GM12878 (cell line): ENCODE measurements at regions not wholly inside any gene's neighbourhood (a gene's known extent, or its start where the extent isn't known, plus 50 kb on each side); places are given as distances from the start of the nearest gene placed in this dataset.

Experiments used
- ATAC-seq: fragments of 200-7000 bp; cut with Tn5 transposase; 3 replicates; pipeline ENCODE4 v1.9.1; 2020; ENCODE audit warnings: mild to moderate bottlenecking, moderate library complexity
- BruUV-seq: library from RNA; stranded (reverse); fragments of 400-500 nt; replicated peaks from 2 replicates; lab custom pipeline; 2021; lab: Mats Ljungman, UMichigan
- CTCF ChIA-PET: fragments of 300-600 bp; sonication (Branson Sonifier 250); formaldehyde crosslinking; extraction: SDS; loops from one replicate; lab custom pipeline; 2021; ENCODE audit warnings: inconsistent platforms; lab: Yijun Ruan, JAX
- POLR2A ChIA-PET: fragments of 350-600 bp; formaldehyde crosslinking; extraction: SDS; loops from one replicate; lab custom pipeline; 2021; ENCODE audit warnings: inconsistent platforms; lab: Charles Lee
- RAD21 ChIA-PET: fragments of 300-600 bp; sonication (Branson Sonifier 250); formaldehyde crosslinking; loops from one replicate; lab custom pipeline; 2023; ENCODE audit warnings: antibody characterized with exemption; ENCODE audit not compliant: unreplicated experiment; lab: Charles Lee
- SMC1A ChIA-PET: fragments of 300-600 bp; sonication (Branson Sonifier 250); formaldehyde crosslinking; loops from one replicate; lab custom pipeline; 2023; ENCODE audit not compliant: unreplicated experiment, uncharacterized antibody; lab: Charles Lee
- DNase-seq: peaks from one replicate; pipeline ENCODE4 v3.0.0-alpha.2; 2011; ENCODE audit warnings: low read depth, low spot score
- FAIRE-seq: peaks from 3 replicates; lab custom pipeline; 2011; peaks lifted over from hg19 to GRCh38; lab: Jason Lieb, UNC
- H2AFZ ChIP-seq: 2 replicates; pipeline ENCODE4 v1.6.0; 2011; ENCODE audit warnings: low read depth, low read length, control low read depth; ENCODE audit not compliant: control insufficient read depth
- H3K27ac ChIP-seq: 2 replicates; pipeline ENCODE4 v1.5.1; 2011; ENCODE audit warnings: control low read depth; ENCODE audit not compliant: control insufficient read depth, insufficient read depth
- H3K27me3 ChIP-seq, 2 experiments: replicated peaks in 1 of 2; 2 replicates each; pipeline versions ENCODE4 v1.6.0 to v1.6.1; 2011; ENCODE audit warnings: low read length in 1 of 2; ENCODE audit not compliant: control insufficient read depth in 2 of 2, insufficient read depth in 2 of 2
- H3K36me3 ChIP-seq, 2 experiments: 2 replicates each; pipeline ENCODE4 v1.5.1; 2011; ENCODE audit warnings: low read length in 1 of 2; ENCODE audit not compliant: control insufficient read depth in 2 of 2, insufficient read depth in 2 of 2
- H3K4me1 ChIP-seq: 2 replicates; pipeline ENCODE4 v1.6.1; 2011; ENCODE audit warnings: mild to moderate bottlenecking, low read length, moderate library complexity, mixed read lengths; ENCODE audit not compliant: control insufficient read depth, insufficient read depth
- H3K4me2 ChIP-seq: 2 replicates; pipeline ENCODE4 v1.6.0; 2011; ENCODE audit warnings: control low read depth; ENCODE audit not compliant: control insufficient read depth, insufficient read depth
- H3K4me3 ChIP-seq: fragments of 200-600 bp; sonication (generic); 2 replicates; pipeline ENCODE4 v1.5.1; 2016
- H3K79me2 ChIP-seq: 2 replicates; pipeline ENCODE4 v1.6.0; 2011; ENCODE audit warnings: low read length; ENCODE audit not compliant: control insufficient read depth, insufficient read depth
- H3K9ac ChIP-seq: 2 replicates; pipeline ENCODE4 v1.8.0; 2011; ENCODE audit warnings: low read length, control low read depth, mixed read lengths; ENCODE audit not compliant: control insufficient read depth, insufficient read depth
- H3K9me3 ChIP-seq: replicated peaks from 3 replicates; pipeline ENCODE4 v1.5.1; 2011; ENCODE audit warnings: mild to moderate bottlenecking, low read length; ENCODE audit not compliant: control insufficient read depth, insufficient read depth
- H4K20me1 ChIP-seq: 2 replicates; pipeline ENCODE4 v1.6.0; 2011; ENCODE audit not compliant: control insufficient read depth, insufficient read depth
- EED ChIP-seq: sonication (generic); IDR thresholded peaks from 2 replicates; pipeline ENCODE4 v1.6.1; 2016; ENCODE audit warnings: antibody characterized with exemption, low read depth
- KAT2A ChIP-seq: conservative IDR thresholded peaks from 2 replicates; pipeline ENCODE4 v1.6.1; 2011; ENCODE audit warnings: low read depth, low read length; ENCODE audit not compliant: control insufficient read depth
- ZNF384 ChIP-seq: IDR thresholded peaks from 2 replicates; pipeline ENCODE4 v1.6.1; 2012; ENCODE audit warnings: low read depth, mild to moderate bottlenecking, low read length, improper control_type of control experiment, borderline replicate concordance
- WGBS: methylation state at CpG from one replicate; pipeline ENCODE4 v1.1.6; 2016; ENCODE audit warnings: low lambda C conversion rate; ENCODE audit not compliant: insufficient replicate concordance, insufficient coverage; ENCODE audit errors: missing lambda C conversion rate; 5-methylcytosine and 5-hydroxymethylcytosine counted together
- in situ Hi-C: fragments of 300-500 bp; cut with MboI; formaldehyde crosslinking; loops from 9 replicates; pipeline ENCODE4 v1.14.3; 2018; ENCODE audit warnings: mixed read lengths
- intact Hi-C: fragments of 100-400 bp; cut with micrococcal nuclease; formaldehyde crosslinking; loops from one replicate; pipeline ENCODE4 v1.14.2; 2022; ENCODE audit not compliant: unreplicated experiment
- TF ChIP-seq, protein P1 (sequence below): fragments of 150-350 bp; IDR thresholded peaks from 2 replicates; pipeline ENCODE4 v1.6.1; 2016; ENCODE audit warnings: low read depth, low read length
- TF ChIP-seq, protein P2 (sequence below): IDR thresholded peaks from 2 replicates; pipeline ENCODE4 v1.6.1; 2011; ENCODE audit warnings: mild to moderate bottlenecking, low read depth, low read length, moderate library complexity; ENCODE audit not compliant: insufficient replicate concordance

DNA sequence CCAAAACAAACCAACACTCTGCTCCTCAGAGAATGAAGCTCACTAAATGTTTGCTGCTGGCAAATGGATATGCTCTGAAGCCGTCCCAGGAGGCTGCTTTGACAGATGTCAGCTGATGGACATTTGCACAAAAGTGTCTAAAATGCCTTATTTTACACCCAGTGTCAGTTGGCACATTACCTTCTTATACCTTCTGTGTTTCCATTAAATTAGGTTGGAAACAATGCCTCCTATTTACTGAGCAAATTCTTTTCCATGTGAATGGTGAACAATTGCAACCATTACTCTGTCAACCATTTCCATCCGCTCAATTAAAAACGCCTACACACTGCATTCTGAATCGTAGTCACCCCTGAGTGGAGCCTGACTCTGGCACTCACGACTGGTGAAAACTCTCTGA lies 1679.9 kb upstream of the FLRT2 start:
- Histone ChIP-seq H4K20me1 (no peaks in the 10 kb centered on the region), H3K4me1 (no peaks in the 10 kb centered on the region), H2AFZ (no peak overlapping the region), H3K27ac (no peak overlapping the region), H3K9me3 (no peaks in the 10 kb centered on the region), H3K27me3 (no peaks in the 10 kb centered on the region), H3K4me2 (no peak overlapping the region), H3K9ac (no peak overlapping the region), H3K79me2 (no peaks in the 10 kb centered on the region), H3K36me3 (no peaks in the 10 kb centered on the region), H3K4me3 (no peak overlapping the region)
- CTCF ChIA-PET: interaction anchor here (0.9 kb wide), 1 partner anchor 9 kb away, joined by 3 read pairs; no protein-coding TSS in a partner anchor
- SMC1A ChIA-PET: no interaction called here
- in situ Hi-C loops (no loop called here), intact Hi-C loops (no loop called here)
- ATAC-seq (no peak), DNase-seq (no peak), FAIRE-seq (no peak)
- TF ChIP-seq ZNF384 (no peak), KAT2A (no peak), EED (no peak)
- TF ChIP-seq, protein P1, sequence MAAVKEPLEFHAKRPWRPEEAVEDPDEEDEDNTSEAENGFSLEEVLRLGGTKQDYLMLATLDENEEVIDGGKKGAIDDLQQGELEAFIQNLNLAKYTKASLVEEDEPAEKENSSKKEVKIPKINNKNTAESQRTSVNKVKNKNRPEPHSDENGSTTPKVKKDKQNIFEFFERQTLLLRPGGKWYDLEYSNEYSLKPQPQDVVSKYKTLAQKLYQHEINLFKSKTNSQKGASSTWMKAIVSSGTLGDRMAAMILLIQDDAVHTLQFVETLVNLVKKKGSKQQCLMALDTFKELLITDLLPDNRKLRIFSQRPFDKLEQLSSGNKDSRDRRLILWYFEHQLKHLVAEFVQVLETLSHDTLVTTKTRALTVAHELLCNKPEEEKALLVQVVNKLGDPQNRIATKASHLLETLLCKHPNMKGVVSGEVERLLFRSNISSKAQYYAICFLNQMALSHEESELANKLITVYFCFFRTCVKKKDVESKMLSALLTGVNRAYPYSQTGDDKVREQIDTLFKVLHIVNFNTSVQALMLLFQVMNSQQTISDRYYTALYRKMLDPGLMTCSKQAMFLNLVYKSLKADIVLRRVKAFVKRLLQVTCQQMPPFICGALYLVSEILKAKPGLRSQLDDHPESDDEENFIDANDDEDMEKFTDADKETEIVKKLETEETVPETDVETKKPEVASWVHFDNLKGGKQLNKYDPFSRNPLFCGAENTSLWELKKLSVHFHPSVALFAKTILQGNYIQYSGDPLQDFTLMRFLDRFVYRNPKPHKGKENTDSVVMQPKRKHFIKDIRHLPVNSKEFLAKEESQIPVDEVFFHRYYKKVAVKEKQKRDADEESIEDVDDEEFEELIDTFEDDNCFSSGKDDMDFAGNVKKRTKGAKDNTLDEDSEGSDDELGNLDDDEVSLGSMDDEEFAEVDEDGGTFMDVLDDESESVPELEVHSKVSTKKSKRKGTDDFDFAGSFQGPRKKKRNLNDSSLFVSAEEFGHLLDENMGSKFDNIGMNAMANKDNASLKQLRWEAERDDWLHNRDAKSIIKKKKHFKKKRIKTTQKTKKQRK: no peak
- TF ChIP-seq, protein P2, sequence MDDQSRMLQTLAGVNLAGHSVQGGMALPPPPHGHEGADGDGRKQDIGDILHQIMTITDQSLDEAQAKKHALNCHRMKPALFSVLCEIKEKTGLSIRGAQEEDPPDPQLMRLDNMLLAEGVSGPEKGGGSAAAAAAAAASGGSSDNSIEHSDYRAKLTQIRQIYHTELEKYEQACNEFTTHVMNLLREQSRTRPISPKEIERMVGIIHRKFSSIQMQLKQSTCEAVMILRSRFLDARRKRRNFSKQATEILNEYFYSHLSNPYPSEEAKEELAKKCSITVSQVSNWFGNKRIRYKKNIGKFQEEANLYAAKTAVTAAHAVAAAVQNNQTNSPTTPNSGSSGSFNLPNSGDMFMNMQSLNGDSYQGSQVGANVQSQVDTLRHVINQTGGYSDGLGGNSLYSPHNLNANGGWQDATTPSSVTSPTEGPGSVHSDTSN: no peak
- POLR2A ChIA-PET: no interaction called here
- WGBS: 21% methylated on average over 5 of the region's 5 CpGs
- RAD21 ChIA-PET: no interaction called here
- BruUV-seq: no TSS peak
